NCI-H2107 treated with DMSO at 0.1 percent for 48 hours (cell line): ENCODE measurements at regions not wholly inside any gene's neighbourhood (a gene's known extent, or its start where the extent isn't known, plus 50 kb on each side); places are given as distances from the start of the nearest gene placed in this dataset.
A peak's percentile ranks its signal among the peaks of the same experiment; 100 is the strongest.
"Not testable (repeated sequence)": the region's sequence is repeated elsewhere in the genome, so short reads cannot be mapped to it uniquely, and the experiment has no call there.

Experiments used
- DNase-seq: peaks from one replicate; lab custom pipeline; 2025; ENCODE audit not compliant: unreplicated experiment; lab: John Stamatoyannopoulos, UW

GRCh38 chr14:83842547-83842946, 1687.4 kb upstream of the FLRT2 start:
- DNase-seq = peak; percentile 93

GRCh38 chr14:83847102-83847501, 1682.8 kb upstream of the FLRT2 start:
- no peak for DNase-seq

- no peak for DNase-seq
These were observed 1679.9 kb upstream of the FLRT2 start for GRCh38 chr14:83850092-83850491.

GRCh38 chr14:83856334-83856733, 1673.6 kb upstream of the FLRT2 start:
- no peak for DNase-seq

GRCh38 chr14:83860631-83861155, 1669.3 kb upstream of the FLRT2 start:
- DNase-seq = no peak

- DNase-seq = no peak
These were observed 1666.7 kb upstream of the FLRT2 start for GRCh38 chr14:83863042-83863774.

- no peak for DNase-seq
These were observed 1665.8 kb upstream of the FLRT2 start for GRCh38 chr14:83864106-83864505.

GRCh38 chr14:83867566-83868225, 1662.2 kb upstream of the FLRT2 start:
- peak; percentile 32 for DNase-seq

- DNase-seq = no peak
These were observed 1659.2 kb upstream of the FLRT2 start for GRCh38 chr14:83870546-83871270.

- no peak for DNase-seq
These were observed 1656.3 kb upstream of the FLRT2 start for GRCh38 chr14:83873669-83874068.

- no peak for DNase-seq
These were observed 1655.3 kb upstream of the FLRT2 start for GRCh38 chr14:83874662-83875061.

GRCh38 chr14:83883732-83884131, 1646.2 kb upstream of the FLRT2 start:
- DNase-seq = no peak

- no peak for DNase-seq
These were observed 1644.1 kb upstream of the FLRT2 start for GRCh38 chr14:83885837-83886293.

- DNase-seq = no peak
These were observed 1642.1 kb upstream of the FLRT2 start for GRCh38 chr14:83887866-83888265.

GRCh38 chr14:83893447-83893846, 1636.5 kb upstream of the FLRT2 start:
- DNase-seq = no peak

- DNase-seq = no peak
These were observed 1635.4 kb upstream of the FLRT2 start for GRCh38 chr14:83894568-83894967.

- not testable (repeated sequence) for DNase-seq
These were observed 1631.4 kb upstream of the FLRT2 start for GRCh38 chr14:83898558-83898957.

- no peak for DNase-seq
These were observed 1630.2 kb upstream of the FLRT2 start for GRCh38 chr14:83899706-83900105.

GRCh38 chr14:83905157-83905556, 1624.8 kb upstream of the FLRT2 start:
- no peak for DNase-seq

GRCh38 chr14:83908419-83908818, 1621.5 kb upstream of the FLRT2 start:
- peak; percentile 79 for DNase-seq

- DNase-seq = no peak
These were observed 1620.4 kb upstream of the FLRT2 start for GRCh38 chr14:83909507-83909906.
